T-helper 1 cell treated with Interleukin-12 subunit alpha and Interleukin-12 subunit beta and Interleukin-4 antibody, amounts not matched to agents 30 ng/mL and 1 ng/mL, for 36 hours (primary cell): ENCODE measurements at regions not wholly inside any gene's neighbourhood (a gene's known extent, or its start where the extent isn't known, plus 50 kb on each side); places are given as distances from the start of the nearest gene placed in this dataset.
"Not testable (repeated sequence)": the region's sequence is repeated elsewhere in the genome, so short reads cannot be mapped to it uniquely, and the experiment has no call there.

ENCODE experiments used
- intact Hi-C: fragments of 100-400 bp; cut with micrococcal nuclease; formaldehyde crosslinking; loops from one replicate; pipeline ENCODE4 v1.15.1; 2024

- intact Hi-C loops: no loop called here
Measured at GRCh38 chr7:4437916-4438315, 244.2 kb upstream of the FOXK1 start.

DNA sequence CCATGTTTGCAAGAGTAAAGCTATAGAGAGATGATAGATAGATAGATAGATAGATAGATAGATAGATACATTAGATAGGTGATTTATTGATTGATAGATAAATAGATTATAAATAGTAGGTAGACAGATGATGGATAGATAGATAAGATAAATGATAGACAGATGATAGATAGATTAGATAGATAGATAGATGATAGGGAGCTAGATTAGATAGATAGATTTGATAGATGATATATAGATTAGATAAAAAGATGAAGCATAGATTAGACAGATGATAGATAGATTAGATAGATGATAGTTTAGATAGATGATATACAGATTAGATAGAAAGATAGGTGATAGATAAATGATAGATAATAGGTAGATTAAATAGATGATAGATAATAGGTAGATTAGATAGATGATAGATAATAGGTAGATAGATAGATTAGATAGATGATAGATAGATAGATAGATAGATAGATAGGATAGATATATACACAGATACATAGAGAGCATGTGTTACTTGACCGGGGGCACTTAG lies 243.3 kb upstream of the FOXK1 start:
- intact Hi-C loops: no loop called here

DNA sequence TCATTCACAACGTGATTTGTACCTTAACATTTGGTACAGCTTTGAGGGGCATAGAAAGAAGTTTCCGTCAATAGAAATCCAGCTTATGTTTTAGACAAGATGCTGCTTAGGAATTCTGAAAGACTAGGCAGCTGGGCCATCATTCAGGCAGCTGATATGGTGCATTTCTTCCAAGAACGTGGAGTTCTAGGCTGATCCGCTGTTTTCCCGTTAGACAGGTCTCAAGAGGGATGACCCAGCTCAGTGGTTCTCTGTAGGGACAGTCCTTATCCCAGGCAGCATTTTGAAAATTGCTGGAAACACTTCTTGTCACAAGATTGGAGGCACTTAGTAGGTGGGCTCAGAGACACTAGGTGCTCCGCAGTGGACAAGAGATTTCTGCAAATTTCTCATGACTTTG lies 242.7 kb upstream of the FOXK1 start:
- intact Hi-C loops: no loop called here

DNA sequence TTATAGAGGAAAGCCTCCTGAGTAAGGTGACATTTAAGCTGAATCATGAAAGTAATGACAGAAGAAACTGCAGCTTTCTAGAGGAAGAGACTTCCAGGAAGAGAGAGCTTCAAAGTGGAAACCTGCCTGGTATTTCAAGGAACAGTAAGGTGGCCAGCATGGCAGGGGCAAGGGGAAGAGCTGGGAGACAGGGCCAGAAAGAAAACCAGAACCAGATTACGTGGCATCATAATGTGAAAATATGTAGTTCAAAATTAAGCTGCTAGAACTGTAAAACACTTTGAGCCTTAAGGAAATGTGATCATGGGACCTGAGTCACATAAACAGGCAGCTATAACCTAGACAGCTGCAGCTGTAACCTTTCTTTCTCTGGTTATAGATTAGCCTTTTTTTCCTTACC lies 238.0 kb upstream of the FOXK1 start:
- intact Hi-C loops: no loop called here

DNA sequence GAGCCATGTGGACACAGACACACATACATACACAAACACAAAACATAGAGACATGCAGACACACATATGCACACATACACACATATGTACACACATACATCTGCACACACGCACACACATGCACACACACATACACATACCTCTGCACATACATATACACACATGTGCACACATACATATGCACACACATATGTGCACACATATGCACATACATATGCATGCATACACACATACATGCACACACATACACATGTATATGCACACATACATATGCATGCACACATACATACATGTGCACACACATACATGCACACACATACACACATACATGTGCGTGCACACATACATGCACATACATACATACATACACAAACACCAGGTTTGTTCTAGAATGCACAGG lies 236.3 kb upstream of the FOXK1 start:
- intact Hi-C loops: no loop called here

DNA sequence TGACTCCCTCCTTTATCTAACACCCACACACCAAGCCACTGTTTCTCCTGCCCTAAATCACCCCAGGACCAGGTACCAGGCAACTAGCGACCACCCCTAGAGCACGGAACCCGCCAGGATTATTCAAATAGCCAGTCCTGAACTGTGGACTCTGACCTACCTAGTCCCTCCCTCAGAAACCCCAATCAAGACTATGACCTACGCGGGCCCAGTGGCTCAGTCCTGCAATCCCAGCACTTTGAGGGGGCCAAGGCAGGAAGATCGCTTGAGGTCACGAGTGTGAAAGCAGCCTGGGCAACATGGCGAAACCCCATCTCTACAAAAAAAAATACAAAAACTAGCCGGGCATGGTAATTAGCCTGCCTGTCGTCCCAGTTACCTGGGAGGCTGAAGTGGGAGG lies 232.8 kb upstream of the FOXK1 start:
- intact Hi-C loops: no loop called here

- intact Hi-C loops: no loop called here
Measured at GRCh38 chr7:4450483-4450882, 231.6 kb upstream of the FOXK1 start.

GRCh38 chr7:4460597-4460996 lies 221.5 kb upstream of the FOXK1 start:
- intact Hi-C loops: no loop called here

- intact Hi-C loops: no loop called here
Measured at GRCh38 chr7:4461531-4461930, 220.6 kb upstream of the FOXK1 start.

GRCh38 chr7:4468320-4469102 lies 213.6 kb upstream of the FOXK1 start:
- intact Hi-C loops: no loop called here

GRCh38 chr7:4470246-4470645 lies 211.8 kb upstream of the FOXK1 start:
- intact Hi-C loops: loop anchor here (10.0 kb wide), 1 partner anchor 1605 kb away; no protein-coding TSS in a partner anchor

DNA sequence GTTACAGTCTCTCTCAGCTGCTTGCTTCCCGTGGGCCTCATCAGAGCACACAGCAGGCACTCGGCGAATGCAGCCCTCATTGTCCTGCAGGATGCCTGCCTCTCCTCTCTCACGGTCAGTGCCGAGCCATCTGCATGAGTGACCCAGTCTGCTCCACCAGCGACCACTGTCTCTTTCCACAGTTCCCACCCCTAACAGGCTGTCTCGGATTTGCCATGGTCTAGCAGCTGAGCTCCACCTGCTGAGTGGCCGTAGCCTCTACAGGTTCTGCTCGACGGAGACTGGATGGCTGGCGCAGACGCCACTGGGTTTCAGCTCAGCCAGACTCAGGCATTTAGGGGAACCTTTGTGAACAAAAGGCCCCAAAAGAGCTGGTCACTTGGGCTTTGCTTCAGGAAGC lies 209.4 kb upstream of the FOXK1 start:
- intact Hi-C loops: loop anchor here (10.0 kb wide), 1 partner anchor 1608 kb away; no protein-coding TSS in a partner anchor

GRCh38 chr7:4479367-4480039 lies 202.6 kb upstream of the FOXK1 start:
- intact Hi-C loops: loop anchor here (10.0 kb wide), 1 partner anchor 1615 kb away; no protein-coding TSS in a partner anchor

- intact Hi-C loops: not testable (repeated sequence)
Measured at GRCh38 chr7:4480131-4480530, 202.0 kb upstream of the FOXK1 start.

- intact Hi-C loops: no loop called here
Measured at GRCh38 chr7:4483851-4484250, 198.2 kb upstream of the FOXK1 start.

DNA sequence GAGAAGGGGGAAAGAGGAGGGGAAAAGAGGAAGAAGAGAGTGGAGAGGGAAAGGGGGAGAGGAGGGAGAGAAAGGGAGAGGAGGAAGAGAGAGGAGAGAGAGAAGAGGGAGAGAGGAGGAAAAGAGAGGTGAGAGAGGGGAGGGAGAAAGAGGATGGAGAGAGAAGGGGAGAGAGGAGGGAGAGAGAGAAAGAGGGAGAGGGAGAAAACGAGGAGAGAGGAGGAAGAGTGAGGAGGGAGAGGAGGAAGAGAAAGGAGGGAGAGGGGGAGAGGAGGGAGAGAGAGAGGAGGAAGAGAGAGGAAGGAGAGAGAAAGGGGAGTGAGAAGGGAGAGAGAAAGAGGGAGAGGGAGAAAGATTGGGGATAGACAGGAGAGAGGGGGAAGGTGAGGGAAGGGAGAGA lies 197.6 kb upstream of the FOXK1 start:
- intact Hi-C loops: no loop called here

DNA sequence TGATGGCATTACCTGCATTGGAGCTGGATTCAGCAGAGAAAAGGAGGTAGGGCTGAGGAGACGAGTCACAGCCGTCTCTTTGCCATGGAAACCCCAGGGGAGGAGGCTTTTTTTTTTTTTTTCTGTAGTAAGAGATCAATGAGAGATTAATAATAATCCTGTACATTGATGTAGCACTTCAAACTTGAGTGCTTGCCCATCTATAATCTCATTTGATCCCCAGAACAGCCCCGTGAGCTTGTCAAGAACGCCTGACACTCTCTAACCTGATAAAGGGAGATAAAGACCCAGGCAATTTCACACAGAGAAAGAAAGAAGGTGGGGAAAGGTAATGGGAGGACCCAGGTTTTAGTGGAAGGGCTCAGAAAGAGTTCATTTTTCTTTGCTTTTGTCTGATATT lies 195.2 kb upstream of the FOXK1 start:
- intact Hi-C loops: no loop called here

DNA sequence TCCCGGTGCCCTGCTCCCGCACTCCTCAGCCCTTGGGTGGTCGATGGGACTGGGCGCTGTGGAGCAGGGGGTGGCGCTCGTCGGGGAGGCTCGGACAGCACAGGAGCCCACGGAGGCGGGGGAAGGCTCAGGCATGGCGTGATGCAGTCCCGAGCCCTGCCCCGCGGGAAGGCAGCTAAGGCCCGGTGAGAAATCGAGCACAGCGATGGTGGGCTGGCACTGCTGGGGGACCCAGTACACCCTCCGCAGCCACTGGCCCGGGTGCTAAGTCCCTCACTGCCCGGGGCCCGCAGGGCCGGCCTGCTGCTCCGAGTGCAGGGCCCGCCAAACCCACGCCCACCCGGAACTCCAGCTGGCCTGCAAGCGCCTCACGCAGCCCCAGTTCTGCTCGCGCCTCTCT lies 185.2 kb upstream of the FOXK1 start:
- intact Hi-C loops: not testable (repeated sequence)

DNA sequence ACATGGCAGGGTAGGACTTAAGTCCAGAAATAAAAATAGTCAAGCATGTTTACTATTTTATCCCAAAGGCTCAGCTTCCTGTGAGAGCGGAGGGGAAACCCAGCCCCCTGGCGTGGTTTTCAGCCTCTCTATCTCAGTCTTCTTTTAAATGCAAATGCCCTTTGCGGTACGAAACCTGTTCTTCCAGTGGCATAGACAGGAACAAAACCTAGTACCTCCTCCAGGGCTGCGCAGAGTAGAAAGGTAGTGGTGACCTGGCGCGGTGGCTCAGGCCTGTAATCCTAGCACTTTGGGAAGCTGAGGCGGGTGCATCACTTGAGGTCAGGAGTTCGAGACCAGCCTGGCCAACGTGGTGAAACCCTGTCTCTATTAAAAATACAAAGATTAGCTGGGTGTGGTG lies 181.3 kb upstream of the FOXK1 start:
- intact Hi-C loops: no loop called here

DNA sequence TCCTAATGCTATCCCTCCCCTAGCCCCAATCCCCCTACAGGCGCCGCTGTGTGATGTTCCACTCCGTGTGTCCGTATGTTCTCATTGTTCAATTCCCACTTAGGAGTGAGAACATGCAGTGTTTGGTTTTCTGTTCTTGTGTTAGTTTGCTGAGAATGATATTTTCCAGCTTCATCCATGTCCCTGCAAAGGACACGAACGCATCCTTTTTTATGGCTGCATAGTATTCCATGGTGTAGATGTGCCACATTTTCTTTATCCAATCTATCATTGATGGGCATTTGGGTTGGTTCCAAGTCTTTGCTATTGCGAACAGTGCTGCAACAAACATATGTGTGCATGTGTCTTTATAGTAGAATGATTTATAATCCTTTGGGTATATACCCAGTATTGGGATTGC lies 174.2 kb upstream of the FOXK1 start:
- intact Hi-C loops: not testable (repeated sequence)

DNA sequence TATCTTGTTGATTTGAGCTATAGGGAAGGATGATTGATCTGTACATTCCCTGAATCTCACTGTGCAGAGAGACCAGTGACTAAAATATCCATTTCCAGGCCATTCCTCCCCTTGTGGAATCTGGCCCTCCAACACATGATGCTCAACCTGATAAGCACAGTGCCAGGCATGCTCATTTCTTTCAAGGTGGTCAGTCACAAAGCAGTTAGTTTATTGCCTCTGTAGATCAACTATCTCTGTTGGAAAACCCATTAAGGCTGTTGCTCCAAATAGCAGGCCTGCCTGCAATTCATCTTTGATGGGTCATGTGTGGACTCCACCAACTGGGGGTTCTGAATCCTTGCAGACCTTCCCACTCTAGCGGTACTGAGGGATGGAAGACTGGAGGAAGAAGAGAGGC lies 168.6 kb upstream of the FOXK1 start:
- intact Hi-C loops: no loop called here

DNA sequence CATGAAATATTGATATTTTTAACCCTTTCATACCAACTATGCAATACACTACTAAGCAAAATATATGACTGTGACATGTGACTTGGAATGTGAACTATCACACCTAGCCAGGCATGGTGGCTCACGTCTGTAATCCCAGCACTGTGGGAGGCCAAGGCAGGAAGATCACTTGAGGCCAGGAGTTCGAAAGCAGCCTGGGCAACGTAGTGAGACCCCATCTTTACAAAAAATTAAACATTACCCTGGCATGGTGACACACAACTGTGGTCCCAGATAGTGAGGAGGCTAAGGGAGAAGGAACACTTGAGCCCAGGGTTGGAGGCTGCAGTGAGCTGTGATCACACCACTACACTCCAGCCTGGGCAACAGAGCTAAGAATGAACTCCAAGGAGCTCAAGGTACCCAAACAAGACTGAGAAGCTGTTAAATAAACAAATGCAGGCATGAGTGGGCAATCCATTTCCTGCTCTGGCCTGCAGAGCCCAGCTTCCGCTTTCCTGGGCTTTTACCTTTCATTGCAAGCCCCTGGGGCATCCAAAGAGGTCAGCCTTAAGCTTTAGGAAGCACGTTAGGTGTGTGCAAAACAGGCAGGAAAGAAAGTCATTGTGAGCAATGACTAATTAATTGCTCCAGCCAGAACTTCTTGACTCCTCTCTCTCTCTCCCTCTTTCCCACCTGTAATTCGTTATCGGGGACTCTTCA lies 162.1 kb upstream of the FOXK1 start:
- intact Hi-C loops: no loop called here
